GDM1 (cell line): ENCODE measurements at regions not wholly inside any gene's neighbourhood (a gene's known extent, or its start where the extent isn't known, plus 50 kb on each side); places are given as distances from the start of the nearest gene placed in this dataset.
"Not testable (repeated sequence)": the region's sequence is repeated elsewhere in the genome, so short reads cannot be mapped to it uniquely, and the experiment has no call there.

Experiments
- DNase-seq: peaks from one replicate; lab custom pipeline; 2025; lab: John Stamatoyannopoulos, UW

DNA sequence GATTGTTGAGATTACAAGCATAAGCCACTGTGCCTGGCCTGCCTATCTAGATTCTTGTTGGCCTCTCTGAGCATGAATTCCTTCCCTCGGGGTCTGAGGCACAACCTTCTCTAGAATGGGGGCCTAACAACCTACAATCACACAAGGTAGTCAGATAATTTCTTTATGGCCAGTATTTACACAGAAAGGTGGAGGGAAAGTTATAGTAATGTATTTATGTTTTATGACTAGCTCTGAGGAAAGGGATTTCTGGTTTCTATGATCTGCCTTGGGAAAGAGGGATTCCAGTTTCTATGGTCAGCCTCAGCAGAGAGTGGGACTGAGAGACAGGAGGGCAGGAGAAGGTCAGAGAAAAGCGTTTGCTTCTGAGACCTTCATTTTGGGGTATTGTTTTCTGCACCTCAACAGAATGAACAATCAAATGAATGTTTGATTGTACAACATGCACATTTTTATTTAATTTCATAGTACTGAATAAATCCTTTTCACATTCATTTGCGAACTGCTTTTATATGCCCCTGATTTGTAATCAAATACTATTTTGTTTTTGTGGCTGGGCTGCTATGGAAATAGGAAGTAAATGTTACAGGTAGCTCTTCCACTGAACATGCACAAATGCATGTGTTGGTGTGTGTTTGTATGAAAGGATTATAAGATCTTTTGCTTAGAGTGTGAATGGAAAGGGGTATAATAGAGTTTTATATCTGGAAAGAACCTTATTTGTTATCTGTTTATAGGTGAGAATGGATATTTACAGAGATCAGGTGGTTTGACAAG is 499.7 kb upstream of the RGS6 start:
- DNase-seq = no peak

DNA sequence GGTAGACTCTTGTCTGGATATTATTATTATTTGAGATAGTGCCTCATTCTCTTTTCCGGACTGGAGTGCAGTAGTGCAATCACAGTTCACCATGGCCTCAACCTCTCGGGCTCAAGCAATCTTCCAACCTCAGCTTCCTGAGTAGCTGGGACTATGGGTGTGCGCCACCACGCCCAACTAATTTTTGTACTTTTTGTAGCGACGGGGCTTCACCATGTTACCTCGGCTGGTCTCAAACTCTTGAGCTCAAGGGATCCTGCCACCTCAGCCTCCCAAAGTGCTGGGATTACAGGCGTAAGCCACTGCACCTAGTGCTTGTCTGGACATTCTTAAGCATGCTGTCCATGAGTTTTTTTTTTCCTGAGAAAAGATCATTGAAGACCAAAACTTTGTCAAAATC is 498.9 kb upstream of the RGS6 start:
- no peak for DNase-seq

DNA sequence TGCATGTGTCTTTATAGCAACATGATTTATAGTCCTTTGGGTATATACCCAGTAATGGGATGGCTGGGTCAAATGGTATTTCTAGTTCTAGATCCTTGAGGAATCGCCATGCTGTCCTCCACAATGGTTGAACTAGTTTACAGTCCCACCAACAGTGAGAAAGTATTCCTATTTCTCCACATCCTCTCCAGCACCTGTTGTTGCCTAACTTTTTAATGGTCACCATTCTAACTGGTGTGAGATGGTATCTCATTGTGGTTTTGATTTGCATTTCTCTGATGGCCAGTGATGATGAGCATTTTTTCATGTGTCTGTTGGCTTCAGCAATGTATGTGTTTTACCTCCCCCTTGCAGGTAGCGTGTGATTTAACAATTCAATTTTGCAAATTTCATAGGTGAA is 496.6 kb upstream of the RGS6 start:
- DNase-seq = not testable (repeated sequence)

DNA sequence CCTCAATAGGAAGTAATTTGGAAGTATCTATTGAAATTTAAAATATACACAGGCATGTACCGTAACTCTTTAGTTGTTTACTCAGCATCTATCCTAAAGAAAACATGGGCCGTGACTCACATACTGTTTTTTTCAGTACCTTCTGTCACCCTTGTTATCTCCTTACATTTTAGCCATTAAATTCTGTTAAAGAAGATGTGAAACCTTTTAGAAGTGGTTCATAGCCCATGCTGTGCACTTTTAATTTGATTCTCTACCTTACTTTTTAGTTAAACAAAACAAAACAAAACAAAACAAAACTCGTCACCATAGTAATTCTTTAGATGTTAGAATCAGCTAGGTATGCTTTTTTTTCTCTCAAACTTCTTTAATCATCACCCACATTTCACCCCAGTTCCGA is 494.4 kb upstream of the RGS6 start:
- DNase-seq = no peak

DNA sequence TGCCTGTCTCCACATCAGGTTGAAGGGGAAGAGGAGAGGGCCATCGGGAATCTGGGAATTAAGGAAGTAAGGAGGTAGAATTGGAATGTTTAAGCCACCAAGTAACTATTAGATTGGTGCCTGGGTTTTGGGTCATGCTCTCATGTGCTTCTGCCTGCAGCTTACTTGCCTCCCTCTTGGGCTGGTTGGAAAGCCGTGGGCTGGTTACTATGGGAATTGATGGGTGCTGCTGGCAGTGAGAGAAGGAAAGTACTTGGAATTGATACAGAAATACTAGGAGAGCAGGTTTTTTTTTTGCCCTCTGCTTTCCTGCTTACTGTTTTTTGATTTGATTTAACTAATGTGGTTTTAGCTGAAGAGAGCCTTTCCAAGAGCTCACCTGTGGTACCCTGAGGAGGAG is 493.5 kb upstream of the RGS6 start:
- no peak for DNase-seq

DNA sequence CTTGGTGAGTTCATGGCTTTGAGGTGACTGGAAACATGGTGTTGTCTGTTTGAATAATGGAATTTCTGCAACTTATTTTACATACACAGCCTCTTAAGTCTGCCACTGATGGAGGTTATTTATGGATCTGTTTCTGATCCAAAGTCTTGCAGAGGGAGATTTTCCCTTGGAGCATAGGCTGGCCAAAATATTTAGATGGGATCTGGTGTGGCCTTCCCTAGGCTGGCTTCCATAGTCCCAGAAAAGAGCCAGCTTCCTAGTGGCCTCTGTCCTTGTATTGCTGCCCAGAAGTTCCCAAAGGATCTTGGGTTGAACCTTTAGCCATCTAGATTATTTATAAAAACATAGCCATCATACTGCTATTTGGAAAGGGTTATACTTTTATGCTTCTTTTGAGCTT is 491.1 kb upstream of the RGS6 start:
- no peak for DNase-seq

DNA sequence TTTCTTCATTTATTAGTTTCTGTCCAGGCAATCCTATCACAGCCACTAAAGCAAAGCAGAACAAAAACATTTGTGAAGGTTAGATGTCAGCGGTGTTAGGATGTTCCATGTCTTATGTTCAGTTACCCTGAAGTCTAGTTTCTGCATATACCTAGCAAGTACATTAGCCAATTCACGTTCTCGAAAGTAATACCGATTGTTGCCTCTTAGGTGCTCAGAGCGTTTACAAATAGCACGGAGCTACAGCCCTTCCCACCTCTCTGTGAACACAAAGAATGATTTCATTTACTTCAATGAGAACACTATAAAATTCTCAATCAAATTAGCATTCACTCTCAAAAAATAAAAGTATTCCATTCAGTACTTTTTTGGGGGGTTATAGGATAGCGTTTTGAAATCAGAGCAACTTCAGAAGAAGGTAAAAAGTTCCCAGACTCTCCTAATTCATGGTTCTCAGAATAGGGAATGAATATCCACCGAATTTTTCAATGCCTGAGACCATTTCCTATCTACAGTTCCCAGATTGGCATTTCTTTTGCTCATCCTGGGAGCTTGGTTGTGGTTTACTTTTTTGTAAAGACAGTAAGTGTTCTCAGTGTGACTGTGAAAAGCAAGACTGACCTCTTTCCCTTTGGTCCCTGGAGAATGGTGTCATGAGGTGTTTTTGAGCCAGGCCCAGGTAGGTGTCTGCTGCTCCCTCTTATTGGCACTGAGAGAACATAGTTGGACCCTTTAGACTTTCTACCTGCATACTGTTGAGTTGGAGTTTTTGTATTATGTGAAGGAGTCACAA is 488.0 kb upstream of the RGS6 start:
- DNase-seq = no peak

DNA sequence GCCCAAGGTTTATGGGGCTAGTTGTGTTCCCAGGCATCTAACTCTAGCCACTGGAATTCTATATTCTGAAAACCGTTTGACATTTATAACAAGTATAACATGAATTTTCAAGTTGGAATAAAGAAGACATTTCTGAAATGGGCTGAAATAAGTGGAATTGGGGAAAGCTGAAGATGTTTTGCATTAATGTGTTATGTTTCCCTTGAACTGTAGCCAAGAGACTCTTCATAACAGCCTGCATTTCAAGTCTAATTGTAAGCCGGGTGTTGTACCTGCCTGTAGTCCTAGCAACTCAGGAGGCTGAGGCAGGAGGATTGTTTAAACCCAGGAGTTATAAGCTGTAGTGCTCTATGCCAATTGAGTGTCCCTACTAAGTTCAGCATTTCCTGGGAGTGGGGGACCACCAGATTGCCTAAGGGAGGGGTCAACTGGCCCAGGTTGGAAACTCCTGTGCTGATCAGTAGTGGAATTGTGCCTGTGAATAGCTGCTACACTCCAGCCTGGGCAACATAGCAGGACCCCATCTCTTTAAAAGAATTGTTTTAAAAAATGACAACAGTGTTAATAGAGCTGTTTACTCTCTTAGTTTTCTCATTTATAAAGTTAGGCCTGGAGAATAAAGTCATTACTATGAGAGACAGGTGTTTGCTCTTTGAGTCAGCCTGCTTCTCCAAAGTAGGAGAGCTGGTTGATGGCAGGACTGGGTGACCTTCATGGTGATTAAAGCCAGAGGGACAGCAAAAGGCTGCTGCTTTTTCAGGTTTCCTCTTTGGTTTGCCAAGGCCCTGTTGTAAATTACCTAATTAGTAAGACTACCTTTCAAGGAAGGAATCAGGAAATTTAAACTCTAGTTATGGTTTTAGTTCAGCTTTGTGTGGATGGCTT is 483.6 kb upstream of the RGS6 start:
- DNase-seq = no peak

DNA sequence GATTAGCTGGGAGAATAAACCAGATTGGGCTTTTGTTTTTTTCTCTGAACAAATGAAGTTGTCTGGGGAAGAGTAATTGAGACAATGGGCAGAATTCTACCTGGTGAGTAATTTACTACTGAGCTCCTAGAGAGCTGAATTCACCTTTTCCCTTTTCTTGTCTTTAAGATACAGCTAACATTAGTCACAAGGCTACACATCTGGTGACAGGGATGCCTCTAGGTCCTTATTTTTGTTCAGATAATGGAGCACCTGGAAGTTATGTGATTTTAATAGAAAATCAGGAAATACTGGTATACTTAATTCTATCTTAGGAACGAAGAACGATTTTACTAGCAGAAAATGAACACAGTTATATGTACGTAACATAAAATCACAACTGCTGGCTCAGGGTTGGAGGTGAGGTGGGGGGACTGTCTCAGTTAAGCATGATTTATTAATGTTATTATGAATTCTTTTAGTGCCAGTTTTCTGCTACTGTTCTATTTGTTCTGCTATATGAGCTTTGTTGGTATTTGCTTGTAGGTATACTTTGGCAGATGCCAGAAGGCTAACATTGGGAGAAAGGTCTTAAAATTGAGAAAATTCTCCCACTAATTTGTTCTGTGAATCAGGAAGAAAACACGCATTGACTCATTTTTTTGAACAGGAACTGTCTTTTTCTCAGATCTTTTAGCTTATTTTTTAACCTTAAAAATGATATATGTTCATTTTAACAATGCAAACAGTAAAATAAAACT is 482.7 kb upstream of the RGS6 start:
- no peak for DNase-seq

DNA sequence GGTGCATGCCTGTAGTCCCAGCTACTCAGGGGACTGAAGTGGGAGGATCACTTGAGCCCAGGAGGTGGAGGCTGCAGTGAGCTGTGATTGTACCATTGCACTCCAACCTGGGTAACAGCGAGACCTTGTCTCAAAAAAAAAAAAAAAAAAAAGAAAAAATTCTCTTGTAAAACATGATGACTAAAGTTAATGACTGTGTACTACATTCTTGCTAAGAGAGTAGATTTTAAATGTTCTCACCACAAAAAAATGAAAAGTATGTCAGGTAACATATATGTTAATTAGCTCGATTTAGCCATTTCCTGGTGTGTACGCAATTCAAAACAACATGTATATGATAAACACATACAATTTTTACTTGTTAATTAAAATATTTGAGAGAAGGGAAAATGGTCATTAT is 480.7 kb upstream of the RGS6 start:
- no peak for DNase-seq

DNA sequence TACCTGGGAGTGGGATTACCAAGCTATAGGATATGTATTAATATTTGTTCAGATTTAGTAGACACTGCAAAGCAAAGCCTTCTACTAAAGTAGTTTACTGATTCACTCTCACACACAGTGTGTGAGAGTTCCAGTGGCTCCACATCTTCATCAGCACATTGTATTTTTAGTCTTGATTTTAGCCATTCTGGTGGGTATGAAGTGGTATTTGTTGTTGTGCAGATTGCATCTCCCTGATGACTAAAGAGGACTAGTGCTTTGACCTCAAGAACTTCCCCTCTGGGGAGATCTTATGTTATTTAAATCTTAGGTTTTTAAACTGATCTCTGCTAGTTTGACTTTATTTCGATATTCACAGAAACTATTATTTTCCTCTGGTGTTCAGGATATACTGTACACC is 479.7 kb upstream of the RGS6 start:
- no peak for DNase-seq

DNA sequence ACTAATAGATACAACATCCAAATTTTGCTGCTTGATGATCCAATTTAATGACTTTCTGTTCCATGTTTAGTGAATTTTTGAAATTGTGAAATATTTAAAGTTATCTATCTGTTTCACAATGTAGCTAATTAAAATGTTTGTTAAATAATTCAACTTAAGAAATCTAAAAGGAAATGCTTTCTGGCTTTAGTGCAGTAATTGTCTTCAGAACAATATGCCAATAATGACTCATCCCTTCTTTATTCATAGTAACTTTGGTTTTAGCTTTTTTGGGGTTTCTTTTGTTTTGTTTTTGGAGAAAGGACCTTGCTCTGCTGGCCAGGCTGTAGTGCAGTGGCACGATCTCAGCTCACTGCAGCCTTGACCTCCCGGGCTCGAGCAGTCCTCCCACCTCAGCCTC is 479.2 kb upstream of the RGS6 start:
- no peak for DNase-seq

DNA sequence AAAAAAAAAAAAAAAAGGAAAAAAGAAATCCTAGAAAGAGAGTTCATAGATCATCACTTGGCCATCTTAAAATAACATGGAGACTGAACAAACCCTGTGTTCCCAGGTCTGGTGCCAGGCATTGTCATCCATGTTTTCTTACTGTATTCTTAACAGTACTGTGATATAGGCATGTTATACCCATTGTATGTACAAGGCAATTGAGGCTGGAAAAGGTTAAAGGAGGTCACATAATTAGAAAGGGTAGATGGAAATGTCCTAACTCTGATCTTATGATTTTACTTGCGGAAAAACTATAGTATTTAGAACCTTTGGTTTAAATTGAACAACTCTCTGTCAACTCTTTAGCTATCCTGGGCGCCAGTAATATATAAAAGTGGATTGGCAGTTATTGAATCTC is 478.2 kb upstream of the RGS6 start:
- no peak for DNase-seq

DNA sequence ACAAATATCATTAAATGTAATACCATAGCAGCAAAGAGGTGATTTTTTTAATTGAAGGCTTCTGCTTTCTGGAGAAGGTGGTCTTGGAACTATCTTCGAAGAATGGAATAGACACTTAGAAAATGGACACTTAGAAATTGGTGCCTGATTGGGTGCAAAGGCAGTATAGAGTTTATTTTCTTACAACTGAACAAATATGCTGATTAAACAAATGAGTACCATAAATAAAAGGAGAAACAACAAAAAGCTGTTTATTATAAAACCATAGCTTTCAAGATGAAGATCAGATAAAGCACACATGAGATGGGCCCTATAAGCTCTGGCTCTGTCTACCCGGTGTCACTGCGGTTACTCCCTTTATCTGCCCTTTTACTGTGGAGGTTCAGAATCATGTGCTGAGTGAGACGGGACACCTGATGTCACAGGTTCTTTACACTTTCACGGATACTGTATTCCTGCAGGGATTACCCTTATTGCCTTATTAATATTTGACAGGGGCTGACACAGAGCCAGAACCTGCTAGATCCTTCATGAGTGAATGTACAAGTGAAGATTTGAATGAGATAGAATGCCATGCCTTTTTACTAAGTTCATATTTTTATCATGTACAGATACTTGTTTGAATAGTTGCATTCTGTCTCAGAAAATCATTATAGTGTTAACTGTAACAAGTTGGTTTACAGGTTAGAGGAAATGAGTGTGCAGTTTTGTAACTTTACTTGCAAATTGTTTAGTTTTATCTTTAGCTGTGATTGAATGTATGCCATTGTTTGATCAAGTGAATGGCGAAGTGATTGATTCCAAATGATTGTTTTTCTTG is 477.5 kb upstream of the RGS6 start:
- DNase-seq = no peak

DNA sequence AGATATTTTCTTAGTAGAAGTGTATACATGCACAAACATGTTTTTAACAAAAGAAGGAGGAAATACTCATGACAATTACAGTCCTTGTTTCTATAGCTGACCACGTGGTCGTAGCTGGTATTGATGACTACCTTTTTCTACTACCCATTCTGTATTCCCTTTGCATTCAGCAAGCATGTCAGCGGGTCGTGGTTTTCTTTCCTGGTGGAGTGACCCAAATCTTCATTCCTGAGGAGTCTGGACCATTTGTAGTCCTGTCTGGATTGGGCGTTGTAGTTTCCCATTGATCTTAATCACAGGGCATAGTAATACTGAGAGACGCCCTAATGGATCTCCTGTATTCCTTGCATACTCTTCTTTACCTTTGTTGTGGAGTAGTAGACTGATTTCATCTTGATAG is 472.1 kb upstream of the RGS6 start:
- no peak for DNase-seq

DNA sequence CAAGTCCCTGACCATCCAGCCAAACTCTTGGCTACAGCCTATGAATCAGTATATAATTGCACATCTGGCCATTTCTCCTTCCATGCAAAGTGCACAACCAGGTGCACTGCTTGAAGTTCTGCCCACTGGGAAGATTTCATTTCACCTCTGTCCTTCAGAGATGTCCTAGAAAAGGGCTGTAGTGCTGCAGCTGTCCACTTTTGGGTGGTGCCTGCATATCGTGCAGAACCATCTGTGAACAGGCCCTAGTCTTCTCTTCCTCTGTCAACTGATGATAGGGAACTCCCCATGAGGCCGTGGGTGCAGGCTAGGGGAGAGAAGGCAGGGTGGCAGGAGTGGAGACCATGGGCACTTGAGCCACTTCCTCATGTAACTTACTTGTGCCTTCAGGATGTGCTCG is 470.6 kb upstream of the RGS6 start:
- not testable (repeated sequence) for DNase-seq

DNA sequence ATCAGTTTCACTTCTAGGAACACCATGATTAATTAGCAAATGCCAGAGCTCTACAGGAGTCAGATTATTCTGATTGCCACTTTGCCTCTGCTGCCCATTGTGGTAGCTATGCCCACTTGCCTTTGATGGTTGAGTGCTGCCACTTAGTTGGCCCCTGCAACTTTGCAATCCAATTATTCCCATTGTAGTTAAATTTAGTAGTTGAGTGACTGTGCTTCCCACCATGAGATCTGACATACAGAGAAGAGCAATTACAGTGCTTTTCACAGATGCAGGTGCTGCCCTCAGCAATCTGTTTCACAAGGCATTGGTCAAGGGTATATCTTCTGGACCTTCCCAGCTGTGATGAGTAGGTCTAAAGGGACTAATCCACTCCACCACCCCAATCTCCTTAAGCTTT is 468.4 kb upstream of the RGS6 start:
- no peak for DNase-seq

DNA sequence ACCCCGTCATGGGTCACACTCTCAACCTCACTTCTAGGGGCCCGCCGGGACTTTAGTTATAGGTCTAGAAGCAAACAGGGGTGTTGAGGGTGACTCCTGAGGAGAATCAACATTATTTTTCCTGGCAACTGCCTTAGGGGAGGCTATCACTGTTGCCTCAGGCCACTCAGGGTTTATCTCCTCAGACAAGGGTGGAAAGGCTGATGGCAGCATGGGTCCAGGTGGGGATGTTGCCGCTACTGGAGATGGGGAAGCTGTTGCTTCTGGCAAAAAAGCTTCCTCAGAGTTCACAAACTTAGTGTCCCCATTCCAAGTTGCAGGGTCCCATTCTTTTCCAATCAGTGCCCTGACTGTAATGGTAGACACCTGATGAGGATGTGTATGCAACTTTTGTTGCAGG is 467.4 kb upstream of the RGS6 start:
- DNase-seq = no peak

DNA sequence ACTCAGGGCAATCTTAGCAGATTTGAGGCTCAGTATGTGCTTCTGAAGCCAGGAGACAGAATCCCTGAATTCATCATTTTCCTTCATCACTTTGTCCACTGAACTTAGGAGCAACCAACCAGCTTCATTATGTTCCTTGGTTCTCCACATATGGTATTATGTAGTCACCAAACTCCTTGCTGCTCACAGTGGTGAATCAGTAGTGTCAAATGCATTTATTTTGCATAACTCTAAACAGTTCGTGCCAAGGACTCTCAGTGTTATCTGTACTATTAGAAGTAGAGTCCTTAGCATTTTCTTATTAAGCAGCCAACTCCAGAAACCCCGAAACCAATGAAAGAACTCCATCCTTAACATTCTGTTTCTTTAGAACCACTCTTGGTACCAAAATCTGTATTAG is 466.9 kb upstream of the RGS6 start:
- DNase-seq = no peak

DNA sequence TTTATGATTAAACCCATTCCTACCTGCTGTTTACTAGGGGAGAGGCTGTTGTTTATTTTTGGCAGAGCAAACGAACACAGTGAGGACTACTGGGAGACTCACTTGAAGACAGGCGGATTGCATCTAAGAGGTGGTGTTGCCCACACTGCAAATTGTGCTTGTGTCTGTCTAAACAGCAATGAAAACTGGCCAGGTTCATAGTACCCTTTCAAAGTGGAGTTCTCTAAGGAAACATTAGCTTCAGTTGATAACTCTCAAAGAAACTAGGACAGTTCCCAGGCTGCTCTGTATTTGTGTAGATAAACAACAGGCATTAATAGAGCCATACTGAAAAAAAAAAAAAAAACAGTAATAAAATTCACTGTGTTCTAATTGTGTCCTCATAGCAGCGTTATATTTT is 466.0 kb upstream of the RGS6 start:
- DNase-seq = no peak

DNA sequence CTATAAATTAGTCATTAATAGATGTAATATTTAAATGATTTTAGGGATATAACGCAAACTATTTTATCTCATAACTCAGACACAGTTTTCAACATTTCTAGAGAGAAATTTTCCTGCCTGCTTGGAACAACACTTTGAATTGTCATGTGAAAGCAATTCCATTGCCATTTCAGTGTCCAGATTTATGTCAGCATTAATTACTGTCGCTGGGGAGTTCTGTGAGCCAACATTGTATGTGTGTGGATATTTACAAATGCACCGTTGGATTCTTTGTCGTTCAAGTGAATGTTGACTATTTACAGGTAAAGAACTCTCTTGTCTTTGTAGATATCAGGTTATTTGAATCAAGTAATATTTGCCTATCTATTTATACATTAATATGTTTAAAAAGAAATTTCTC is 465.3 kb upstream of the RGS6 start:
- DNase-seq = no peak
